VCaP (cell line): ENCODE measurements at regions not wholly inside any gene's neighbourhood (a gene's known extent, or its start where the extent isn't known, plus 50 kb on each side); places are given as distances from the start of the nearest gene placed in this dataset.

Source experiments
- H3K27ac ChIP-seq: fragments of 450-650 bp; 2 replicates; pipeline ENCODE4 v1.5.1; 2017
- TF ChIP-seq, protein P1 (sequence below): fragments of 450-650 bp; conservative IDR thresholded peaks from 2 replicates; pipeline ENCODE4 v1.5.1; 2017; ENCODE audit warnings: mild to moderate bottlenecking, moderate library complexity

DNA sequence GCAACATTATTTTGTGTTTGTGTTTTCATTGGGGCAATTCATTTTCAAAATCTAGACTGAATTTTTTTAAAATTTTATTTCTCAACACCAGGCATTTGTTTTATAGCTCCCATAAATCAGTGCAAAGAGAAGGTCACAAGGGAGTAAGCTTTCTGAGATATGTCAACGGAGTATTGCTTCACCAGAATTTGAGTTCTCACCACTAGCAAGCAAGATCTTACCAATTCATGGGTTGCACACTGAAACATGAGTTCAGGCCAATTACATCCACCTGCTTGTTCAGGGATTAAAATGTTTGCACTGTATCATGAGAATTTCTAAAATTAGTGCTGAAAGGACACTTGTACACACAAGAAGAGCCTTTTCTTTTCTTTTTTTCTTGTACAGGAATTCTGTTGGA is 121.9 kb downstream of the CAND1 start:
- TF ChIP-seq, protein P1, sequence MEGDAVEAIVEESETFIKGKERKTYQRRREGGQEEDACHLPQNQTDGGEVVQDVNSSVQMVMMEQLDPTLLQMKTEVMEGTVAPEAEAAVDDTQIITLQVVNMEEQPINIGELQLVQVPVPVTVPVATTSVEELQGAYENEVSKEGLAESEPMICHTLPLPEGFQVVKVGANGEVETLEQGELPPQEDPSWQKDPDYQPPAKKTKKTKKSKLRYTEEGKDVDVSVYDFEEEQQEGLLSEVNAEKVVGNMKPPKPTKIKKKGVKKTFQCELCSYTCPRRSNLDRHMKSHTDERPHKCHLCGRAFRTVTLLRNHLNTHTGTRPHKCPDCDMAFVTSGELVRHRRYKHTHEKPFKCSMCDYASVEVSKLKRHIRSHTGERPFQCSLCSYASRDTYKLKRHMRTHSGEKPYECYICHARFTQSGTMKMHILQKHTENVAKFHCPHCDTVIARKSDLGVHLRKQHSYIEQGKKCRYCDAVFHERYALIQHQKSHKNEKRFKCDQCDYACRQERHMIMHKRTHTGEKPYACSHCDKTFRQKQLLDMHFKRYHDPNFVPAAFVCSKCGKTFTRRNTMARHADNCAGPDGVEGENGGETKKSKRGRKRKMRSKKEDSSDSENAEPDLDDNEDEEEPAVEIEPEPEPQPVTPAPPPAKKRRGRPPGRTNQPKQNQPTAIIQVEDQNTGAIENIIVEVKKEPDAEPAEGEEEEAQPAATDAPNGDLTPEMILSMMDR: no peak
- no peak overlapping the region for H3K27ac ChIP-seq

DNA sequence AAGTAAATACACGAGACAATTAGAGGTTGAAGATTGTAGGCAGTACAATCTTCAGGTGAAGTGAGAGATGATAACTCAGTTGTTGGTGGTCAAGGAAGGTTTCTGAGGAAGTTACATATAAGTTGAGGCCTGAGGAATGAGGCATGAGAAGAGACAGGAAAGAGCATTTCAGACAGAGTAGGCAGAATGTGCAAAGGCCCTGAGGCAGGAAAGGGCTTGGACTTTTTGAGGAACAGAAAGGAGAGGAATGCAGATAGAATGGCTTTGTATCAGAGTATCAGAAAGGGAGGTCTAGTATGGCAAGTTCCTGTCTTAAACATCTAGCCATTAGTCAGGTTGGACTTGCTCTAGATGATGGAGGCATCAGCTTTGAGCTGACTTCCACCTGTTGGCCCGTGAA is 122.5 kb downstream of the CAND1 start:
- TF ChIP-seq, protein P1: no peak
- no peak overlapping the region for H3K27ac ChIP-seq

DNA sequence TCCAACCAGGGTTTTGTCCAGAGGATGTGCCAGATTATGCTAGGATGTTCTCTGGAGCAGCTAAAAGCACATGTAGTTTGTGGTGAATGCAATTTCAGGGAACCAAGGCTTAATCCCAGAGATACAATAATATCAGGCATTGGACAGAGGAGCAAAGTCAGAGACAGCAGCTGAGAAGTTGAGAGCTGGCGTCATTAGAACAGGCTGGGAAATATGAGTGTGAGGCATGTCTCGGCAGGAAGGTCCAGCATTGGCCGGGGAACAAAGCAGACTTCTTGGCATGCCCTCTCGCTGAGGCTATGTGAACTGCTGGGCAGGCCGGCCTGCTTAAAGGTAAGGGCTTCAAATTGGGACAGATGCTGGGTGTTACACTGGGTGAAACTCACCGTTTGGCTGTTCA is 125.4 kb downstream of the CAND1 start:
- TF ChIP-seq, protein P1: no peak

DNA sequence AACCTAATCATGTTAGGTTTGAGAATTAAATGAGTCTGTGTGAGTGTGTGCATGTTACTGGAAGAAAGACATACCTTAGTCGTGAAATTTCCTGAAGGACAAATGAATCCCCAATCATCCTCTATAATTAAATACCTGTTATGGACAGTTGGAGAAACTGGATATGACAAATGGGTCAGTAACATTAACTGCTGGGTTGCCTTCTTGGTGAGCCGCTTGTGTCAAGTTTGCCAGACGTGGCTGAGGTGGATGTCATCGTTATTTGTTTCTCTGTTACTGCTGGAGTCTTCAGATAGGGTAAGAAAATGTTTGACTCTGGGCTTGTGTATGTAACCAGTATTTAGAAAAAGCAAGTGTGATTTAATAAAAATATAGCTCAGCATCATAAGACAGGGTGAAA is 131.6 kb downstream of the CAND1 start:
- no peak overlapping the region for H3K27ac ChIP-seq
- TF ChIP-seq, protein P1: no peak

More for the DNA sequence above, 125.4 kb downstream of the CAND1 start:
- H3K27ac ChIP-seq: no peak overlapping the region

DNA sequence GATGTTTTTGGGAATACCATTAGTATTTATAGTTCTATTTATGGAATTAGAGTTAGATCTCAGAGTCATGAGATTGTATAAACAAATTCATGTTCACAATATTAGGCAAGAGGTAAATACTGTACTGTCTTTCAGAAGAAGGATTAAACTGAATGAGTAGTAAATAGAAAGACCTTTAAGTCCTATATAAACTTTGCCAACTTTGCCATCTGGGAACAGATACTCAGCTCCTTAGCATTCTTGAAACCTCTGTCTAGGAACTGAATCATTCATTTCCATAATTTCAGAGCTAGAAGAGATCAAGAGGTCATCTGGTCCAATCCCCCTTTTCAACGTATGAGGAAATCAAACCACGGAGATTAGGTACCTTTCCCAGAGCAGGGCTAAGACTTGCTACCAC is 141.1 kb downstream of the CAND1 start:
- TF ChIP-seq, protein P1: no peak

DNA sequence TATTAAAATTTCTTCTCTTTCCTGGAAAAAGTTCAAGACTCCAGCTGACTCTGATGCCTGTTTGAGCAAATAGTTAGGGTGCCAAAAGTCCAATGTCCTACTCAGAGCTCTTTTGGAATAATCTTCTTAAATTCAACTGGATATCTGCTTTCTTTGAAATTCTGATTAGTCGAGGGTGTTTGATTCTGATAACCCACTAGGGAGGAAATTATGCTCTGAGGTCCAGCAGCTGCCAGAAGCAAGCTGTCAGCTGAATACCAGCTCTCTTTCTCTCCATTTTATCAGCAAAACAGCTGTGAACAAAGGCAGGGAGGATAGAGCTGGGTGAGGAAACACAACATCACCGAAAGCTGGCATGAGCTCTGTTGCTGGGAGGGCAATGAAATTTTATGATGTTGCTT is 141.5 kb downstream of the CAND1 start:
- TF ChIP-seq, protein P1: no peak

More for the DNA sequence above, 141.1 kb downstream of the CAND1 start:
- H3K27ac ChIP-seq: no peak overlapping the region

DNA sequence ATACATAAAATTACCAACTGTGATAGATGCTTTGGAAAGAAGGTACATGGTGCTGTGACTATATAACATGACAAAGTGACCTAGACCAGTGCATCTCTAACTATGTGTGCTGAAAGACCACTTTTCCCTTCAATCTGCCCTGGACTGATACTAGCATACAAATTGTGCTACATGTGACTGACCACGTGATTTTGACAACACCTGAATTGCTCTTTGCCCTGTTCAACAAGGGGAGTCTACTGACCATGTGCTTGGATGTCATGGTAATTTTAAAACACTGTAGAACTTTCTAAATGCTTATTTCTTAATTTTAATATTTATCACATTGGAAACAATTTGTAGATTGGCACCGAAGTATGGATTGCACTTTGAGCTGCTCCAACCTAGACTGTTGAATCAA is 142.4 kb downstream of the CAND1 start:
- TF ChIP-seq, protein P1: no peak
- no peak overlapping the region for H3K27ac ChIP-seq

More for the DNA sequence above, 141.5 kb downstream of the CAND1 start:
- H3K27ac ChIP-seq: no peak overlapping the region
